Keratinocyte (primary cell): ENCODE measurements at regions not wholly inside any gene's neighbourhood (a gene's known extent, or its start where the extent isn't known, plus 50 kb on each side); places are given as distances from the start of the nearest gene placed in this dataset.

ENCODE experiments used
- DNase-seq: peaks from one replicate; pipeline ENCODE4 v3.0.0-alpha.2; 2011; ENCODE audit warnings: low read depth, missing footprints, low spot score
- FAIRE-seq: peaks from 2 replicates; lab custom pipeline; 2011; peaks lifted over from hg19 to GRCh38; lab: Jason Lieb, UNC
- H2AFZ ChIP-seq: 2 replicates; pipeline ENCODE4 v1.6.0; 2012; ENCODE audit warnings: low read length, control low read depth, inconsistent platforms; ENCODE audit not compliant: control insufficient read depth
- H3K27ac ChIP-seq: 2 replicates; pipeline ENCODE4 v1.5.1; 2011; ENCODE audit warnings: low read length; ENCODE audit not compliant: control insufficient read depth, insufficient read depth
- H3K27me3 ChIP-seq: 3 replicates; pipeline ENCODE4 v1.6.0; 2011; ENCODE audit warnings: low read length; ENCODE audit not compliant: control insufficient read depth, insufficient read depth; ENCODE audit errors: extremely low read depth
- H3K36me3 ChIP-seq, 2 experiments: 2 replicates in 1 of 2; 3 replicates in 1 of 2; pipeline ENCODE4 v1.5.1; 2011; ENCODE audit warnings: low read length in 2 of 2, mild to moderate bottlenecking in 1 of 2; ENCODE audit not compliant: control insufficient read depth in 2 of 2, insufficient read depth in 2 of 2; ENCODE audit errors: extremely low read depth in 1 of 2
- H3K4me1 ChIP-seq: 3 replicates; pipeline ENCODE4 v1.5.1; 2011; ENCODE audit warnings: low read length; ENCODE audit not compliant: control insufficient read depth, insufficient read depth; ENCODE audit errors: extremely low read depth
- H3K4me2 ChIP-seq: 3 replicates; pipeline ENCODE4 v1.6.0; 2011; ENCODE audit warnings: low read depth, low read length; ENCODE audit not compliant: control insufficient read depth, insufficient read depth; ENCODE audit errors: extremely low read depth
- H3K4me3 ChIP-seq, 3 experiments: fragments of 200-600 bp in 1 of 3; sonication (generic) in 1 of 3; 2 replicates in 2 of 3; 3 replicates in 1 of 3; pipeline ENCODE4 v1.5.1; 2011 to 2016; ENCODE audit warnings: low read length in 3 of 3, mild to moderate bottlenecking in 3 of 3, control low read depth in 2 of 3, inconsistent platforms in 1 of 3, low read depth in 1 of 3, mixed read lengths in 1 of 3, mixed run types in 1 of 3, moderate library complexity in 1 of 3; ENCODE audit not compliant: control insufficient read depth in 2 of 3, insufficient read depth in 2 of 3; ENCODE audit errors: extremely low read depth in 1 of 3
- H3K79me2 ChIP-seq: 2 replicates; pipeline ENCODE4 v1.6.0; 2012; ENCODE audit warnings: low read length; ENCODE audit not compliant: control insufficient read depth, insufficient read depth
- H3K9ac ChIP-seq: 3 replicates; pipeline ENCODE4 v1.6.0; 2011; ENCODE audit warnings: low read length; ENCODE audit not compliant: control insufficient read depth, insufficient read depth; ENCODE audit errors: extremely low read depth
- H3K9me1 ChIP-seq: 3 replicates; pipeline ENCODE4 v1.6.0; 2011; ENCODE audit warnings: low read length; ENCODE audit not compliant: control insufficient read depth, insufficient read depth; ENCODE audit errors: extremely low read depth
- H3K9me3 ChIP-seq: 2 replicates; pipeline ENCODE4 v1.5.1; 2012; ENCODE audit warnings: low read depth, low read length; ENCODE audit not compliant: control insufficient read depth
- H4K20me1 ChIP-seq: 3 replicates; pipeline ENCODE4 v1.6.0; 2011; ENCODE audit warnings: low read length; ENCODE audit not compliant: control insufficient read depth, insufficient read depth; ENCODE audit errors: extremely low read depth
- CTCF ChIP-seq, 3 experiments: IDR thresholded peaks in 1 of 3; conservative IDR thresholded peaks in 1 of 3; optimal IDR thresholded peaks in 1 of 3; 2 replicates in 2 of 3; 3 replicates in 1 of 3; pipeline versions ENCODE3 to v1.5.1; 2011; ENCODE audit warnings: low read length in 3 of 3, mild to moderate bottlenecking in 3 of 3, moderate library complexity in 2 of 3, control low read depth in 1 of 3, inconsistent platforms in 1 of 3; ENCODE audit not compliant: insufficient read depth in 2 of 3; ENCODE audit errors: extremely low read depth in 1 of 3
- EZH2 ChIP-seq: IDR thresholded peaks from one replicate; pipeline ENCODE4 v1.6.1; 2012; ENCODE audit warnings: inconsistent platforms, mild to moderate bottlenecking, low read length, moderate library complexity
- dilution Hi-C: fragments of 300-500 bp; cut with MboI; formaldehyde crosslinking; loops from one replicate; pipeline ENCODE4 v1.7.0; 2020; ENCODE audit warnings: low sequenced_read_pairs; ENCODE audit not compliant: extremely low pct_ligation_motif_present

GRCh38 chr2:195119231-195119630 lies 537.8 kb upstream of the SLC39A10 start:
- Histone ChIP-seq H3K4me3 (no peak overlapping the region), H3K36me3 (no peaks in the 10 kb centered on the region), H3K4me2 (no peak overlapping the region), H4K20me1 (no peaks in the 10 kb centered on the region), H3K4me1 (no peaks in the 10 kb centered on the region), H3K79me2 (no peaks in the 10 kb centered on the region), H3K27ac (no peak overlapping the region), H3K9ac (no peak overlapping the region), H3K9me1 (no peaks in the 10 kb centered on the region), H3K9me3 (no peaks in the 10 kb centered on the region), H2AFZ (no peak overlapping the region), H3K27me3 (no peaks in the 10 kb centered on the region)
- dilution Hi-C loops = no loop called here
- DNase-seq = no peak
- no peak for FAIRE-seq
- TF ChIP-seq CTCF (optimal IDR thresholded peaks at IDR 0.05 in 1 of 3, IDR thresholded peaks at IDR 0.05 in 1 of 3, conservative IDR thresholded peaks at IDR 0.05 in 1 of 3; ENCODE audit: extremely low read depth in 1 of 3, insufficient read depth in 2 of 3, low read length in 3 of 3) (no peak), EZH2 (no peak)

GRCh38 chr2:195118276-195118675 lies 538.8 kb upstream of the SLC39A10 start:
- DNase-seq (no peak), FAIRE-seq (no peak)
- Histone ChIP-seq H3K4me3 (no peak overlapping the region), H3K36me3 (no peaks in the 10 kb centered on the region), H2AFZ (no peak overlapping the region), H3K27me3 (no peaks in the 10 kb centered on the region), H4K20me1 (no peaks in the 10 kb centered on the region), H3K9me1 (no peaks in the 10 kb centered on the region), H3K9ac (no peak overlapping the region), H3K79me2 (no peaks in the 10 kb centered on the region), H3K9me3 (no peaks in the 10 kb centered on the region), H3K27ac (no peak overlapping the region), H3K4me2 (no peak overlapping the region), H3K4me1 (no peaks in the 10 kb centered on the region)
- dilution Hi-C loops = no loop called here
- TF ChIP-seq EZH2 (no peak), CTCF (optimal IDR thresholded peaks at IDR 0.05 in 1 of 3, IDR thresholded peaks at IDR 0.05 in 1 of 3, conservative IDR thresholded peaks at IDR 0.05 in 1 of 3; ENCODE audit: extremely low read depth in 1 of 3, insufficient read depth in 2 of 3, low read length in 3 of 3) (no peak)
